NT2/D1 (cell line): ENCODE measurements at regions not wholly inside any gene's neighbourhood (a gene's known extent, or its start where the extent isn't known, plus 50 kb on each side); places are given as distances from the start of the nearest gene placed in this dataset.

Experiments
- SUZ12 ChIP-seq: IDR thresholded peaks from 2 replicates; pipeline ENCODE4 v1.6.1; 2011; ENCODE audit not compliant: insufficient read length, insufficient read depth; ENCODE audit errors: extremely low read depth
- YY1 ChIP-seq: IDR thresholded peaks from 2 replicates; pipeline ENCODE4 v1.6.1; 2011; ENCODE audit not compliant: insufficient read length, insufficient read depth
- ZNF274 ChIP-seq: IDR thresholded peaks from 2 replicates; pipeline ENCODE4 v1.6.1; 2011; ENCODE audit warnings: mild to moderate bottlenecking, low read depth, low read length

DNA sequence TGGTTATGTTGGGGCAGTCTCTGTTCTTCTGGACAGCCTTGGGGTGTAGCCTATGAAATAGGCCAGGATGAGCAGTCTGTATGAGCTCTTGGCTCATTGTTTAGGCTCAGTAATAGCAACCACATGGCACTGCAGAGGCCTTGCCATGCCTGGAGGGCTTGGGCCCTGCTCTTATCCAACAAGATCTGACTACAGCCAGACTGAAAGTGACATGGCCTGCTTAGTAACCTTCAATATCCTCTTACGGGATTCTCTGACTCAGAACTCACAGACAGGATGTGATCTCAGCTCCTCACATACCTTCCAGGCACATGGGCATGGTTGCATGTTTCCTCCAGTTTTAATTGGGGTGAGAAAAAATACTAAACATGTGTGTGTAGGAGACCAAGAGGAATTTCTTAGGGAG, 289.3 kb downstream of the PTEN start:
- no peak for TF ChIP-seq ZNF274
- TF ChIP-seq SUZ12: no peak
- TF ChIP-seq YY1: no peak
